K562 (cell line): ENCODE measurements at regions not wholly inside any gene's neighbourhood (a gene's known extent, or its start where the extent isn't known, plus 50 kb on each side); places are given as distances from the start of the nearest gene placed in this dataset.

Source experiments
- CREB5 ChIP-seq: fragments of 250-450 bp; sonication (Bioruptor Pico); IDR thresholded peaks from 2 replicates; pipeline ENCODE4 v1.5.0; 2020; ENCODE audit warnings: mild to moderate bottlenecking
- EP300 ChIP-seq: IDR thresholded peaks from 2 replicates; pipeline ENCODE4 v1.6.1; 2012; ENCODE audit warnings: low read length, improper control_type of control experiment
- ESRRB ChIP-seq: fragments of 250-450 bp; sonication (Bioruptor Pico); IDR thresholded peaks from 2 replicates; pipeline ENCODE4 v1.5.0; 2020; ENCODE audit warnings: mild to moderate bottlenecking, moderate library complexity, borderline replicate concordance
- HMG20A ChIP-seq: fragments of 450-650 bp; formaldehyde crosslinking; conservative IDR thresholded peaks from 2 replicates; pipeline ENCODE4 v1.4.0; 2020; ENCODE audit warnings: mild to moderate bottlenecking, mixed read lengths
- HNRNPUL1 ChIP-seq: fragments of 200-400 bp; formaldehyde crosslinking; IDR thresholded peaks from 2 replicates; pipeline ENCODE4 v1.6.1; 2017; ENCODE audit warnings: low read length
- MTF1 ChIP-seq: fragments of 250-450 bp; sonication (Bioruptor Pico); IDR thresholded peaks from 2 replicates; pipeline ENCODE4 v1.9.0; 2021; ENCODE audit warnings: moderate library complexity, mild to moderate bottlenecking, inconsistent platforms, borderline replicate concordance
- NFATC3 ChIP-seq: fragments of 450-650 bp; IDR thresholded peaks from 2 replicates; pipeline ENCODE4 v1.6.1; 2017; ENCODE audit warnings: mild to moderate bottlenecking
- TARDBP ChIP-seq: fragments of 450-650 bp; IDR thresholded peaks from 2 replicates; pipeline ENCODE4 v1.6.1; 2016
- ZEB2 ChIP-seq: fragments of 450-650 bp; IDR thresholded peaks from 2 replicates; pipeline ENCODE4 v1.6.1; 2016
- ZNF395 ChIP-seq: fragments of 200-800 bp; sonication (Bioruptor generic); IDR thresholded peaks from 2 replicates; pipeline ENCODE4 v1.6.1; 2017; ENCODE audit warnings: missing genetic modification characterization, missing compliant biosample characterization

DNA sequence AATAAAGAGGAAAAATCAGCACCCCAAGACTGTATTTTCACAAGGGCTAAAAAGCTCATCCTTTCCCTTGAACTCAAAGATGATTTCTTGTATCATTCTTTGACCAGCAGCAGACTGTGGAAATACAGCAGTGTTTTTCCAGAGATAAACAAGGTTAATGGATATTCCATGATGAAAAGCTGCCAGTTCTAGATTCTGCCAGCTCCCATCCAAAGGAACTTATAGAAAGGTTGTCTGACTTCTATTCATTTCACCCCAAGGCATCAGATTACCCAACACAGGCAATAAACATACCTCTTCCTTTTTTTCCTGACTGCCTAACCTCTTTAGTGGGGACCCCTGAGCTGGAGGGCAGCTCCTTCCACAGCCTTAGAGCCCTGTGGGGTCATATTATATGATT is 375.8 kb upstream of the THBS1 start (continued):
- TF ChIP-seq MTF1 (CRISPR knock-in tag), result no peak
- TF ChIP-seq TARDBP, result no peak
- no peak for TF ChIP-seq HMG20A (CRISPR knock-in tag)
- no peak for TF ChIP-seq ZNF395
- no peak for TF ChIP-seq EP300
- no peak for TF ChIP-seq CREB5 (CRISPR knock-in tag)
- no peak for TF ChIP-seq NFATC3
- no peak for TF ChIP-seq ZEB2
- TF ChIP-seq ESRRB, result no peak
- TF ChIP-seq HNRNPUL1, result no peak
- TF ChIP-seq, all 486 proteins: peak for 0
